Activated CD4-positive, alpha-beta T cell treated with anti-CD3 and anti-CD28 coated beads for 24 hours (primary cell): ENCODE measurements at regions not wholly inside any gene's neighbourhood (a gene's known extent, or its start where the extent isn't known, plus 50 kb on each side); places are given as distances from the start of the nearest gene placed in this dataset.

ENCODE experiments used
- DNase-seq, 2 donors: peaks; one replicate each; pipeline ENCODE4 v3.0.0-alpha.2; 2020; ENCODE audit warnings: low read depth in 2 of 2

GRCh38 chr12:130017591-130018449 is 114.0 kb upstream of the TMEM132D start:
- DNase-seq, result no peak

- no peak for DNase-seq
These were observed 114.8 kb upstream of the TMEM132D start for GRCh38 chr12:130018614-130019013.

DNA sequence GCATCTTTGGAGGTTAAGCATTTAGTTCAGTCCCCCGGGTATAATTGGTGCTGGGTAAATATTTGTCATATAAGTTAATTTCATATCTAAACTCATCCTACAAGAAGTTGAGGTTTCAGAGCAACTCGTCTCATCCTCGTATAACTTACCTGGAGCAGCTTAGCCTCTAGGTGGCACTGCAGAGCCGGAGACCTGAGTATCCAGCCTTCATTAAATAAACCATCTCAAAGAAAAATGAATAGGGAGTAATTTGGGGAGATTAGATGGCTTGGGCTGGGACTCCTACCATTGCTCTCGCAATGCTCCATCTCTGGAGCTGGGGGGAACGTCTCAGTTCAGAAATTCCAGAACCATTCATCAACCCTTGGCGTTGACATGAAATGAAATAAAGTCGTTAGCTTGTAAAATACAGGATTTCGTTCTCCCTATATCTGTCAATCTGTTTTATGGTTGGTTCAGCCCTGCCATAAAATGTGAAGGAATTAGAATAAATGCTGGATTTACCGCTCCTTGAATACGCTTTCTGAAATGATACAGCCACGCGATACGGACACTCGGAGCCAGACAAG is 122.9 kb upstream of the TMEM132D start:
- DNase-seq, result peak; percentile 8 to 25

DNA sequence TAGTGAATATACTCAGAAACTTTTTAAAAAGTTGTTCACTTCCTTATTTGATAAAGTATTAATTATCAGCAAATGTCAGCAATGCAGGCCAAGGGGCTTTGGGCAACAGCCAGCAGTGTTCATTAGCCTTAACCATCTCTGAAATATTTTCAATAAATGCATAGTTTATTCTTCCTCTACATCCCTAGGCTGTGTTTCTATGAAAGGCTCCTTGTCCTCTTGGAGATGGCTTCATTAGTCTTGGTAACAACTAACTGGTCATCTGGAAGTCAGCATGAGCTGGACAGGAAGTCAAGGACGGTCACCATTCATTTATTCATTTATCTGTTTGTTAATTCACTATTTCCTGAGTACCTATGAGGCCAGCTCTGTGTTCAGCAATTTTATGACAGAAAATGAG is 124.0 kb upstream of the TMEM132D start:
- no peak for DNase-seq

DNA sequence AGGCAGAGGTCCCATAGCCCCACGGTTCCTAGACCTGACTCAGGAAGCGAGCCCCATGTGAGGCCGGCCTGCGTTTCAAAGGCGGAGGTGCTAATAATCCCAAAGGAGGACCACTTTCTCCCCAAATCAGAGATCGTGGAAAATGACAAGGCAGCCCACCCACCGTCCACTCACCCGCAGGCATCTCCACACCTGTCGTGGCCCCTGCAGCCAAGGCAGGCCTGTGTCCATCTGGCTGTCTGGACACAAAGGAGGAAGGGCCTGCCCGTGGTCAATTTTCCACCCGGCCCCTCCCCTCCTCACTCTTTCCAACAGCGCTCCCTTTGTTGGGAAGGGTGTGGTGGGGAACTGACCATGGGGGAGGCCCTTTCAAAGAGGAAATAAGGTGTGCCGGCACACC is 125.3 kb upstream of the TMEM132D start:
- no peak for DNase-seq

GRCh38 chr12:130031041-130031440 is 127.2 kb upstream of the TMEM132D start:
- no peak for DNase-seq

- peak; percentile 33 to 65 for DNase-seq
These were observed 127.9 kb upstream of the TMEM132D start for GRCh38 chr12:130031571-130032189.

DNA sequence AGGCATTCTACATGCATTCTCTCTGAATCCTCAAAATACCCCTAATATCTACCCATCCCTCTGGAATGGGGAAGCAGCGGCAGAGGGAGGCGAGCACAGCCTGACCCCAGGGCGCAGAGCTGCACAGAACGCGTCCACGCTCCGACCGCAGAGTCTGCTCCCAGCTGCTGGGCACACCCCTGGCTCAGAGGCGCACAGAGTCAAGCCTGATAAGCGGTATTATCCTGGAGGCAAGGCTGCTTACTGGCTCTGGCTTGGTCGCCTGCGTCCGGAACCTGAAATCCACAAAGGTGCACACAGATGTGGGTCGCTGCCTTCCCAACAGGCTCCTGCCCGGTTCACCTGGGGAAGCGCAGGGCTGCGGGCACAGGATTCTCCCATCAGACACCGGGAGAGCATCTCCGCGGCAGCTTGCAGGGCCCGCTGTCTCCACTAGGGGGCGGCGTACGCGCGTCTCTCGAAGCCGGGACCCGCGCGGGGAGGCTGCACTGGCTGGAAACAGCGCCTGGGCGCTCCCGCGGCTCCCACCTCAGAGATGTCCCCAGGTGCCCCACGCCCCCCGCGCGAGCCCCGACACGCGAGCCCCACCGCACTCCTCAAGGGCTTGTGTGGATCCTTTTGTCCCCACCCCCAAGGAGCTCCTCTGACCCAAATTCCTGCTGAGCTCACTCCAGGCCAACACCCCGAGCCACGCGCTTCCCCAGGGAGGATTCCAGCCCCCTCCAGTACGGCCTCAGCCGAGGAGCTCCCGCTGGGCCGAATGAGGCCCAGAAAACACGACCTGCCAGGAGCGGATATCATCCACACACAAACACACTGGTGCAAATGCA is 120.1 kb upstream of the FZD10 start:
- DNase-seq, result peak; percentile 23 to 59

DNA sequence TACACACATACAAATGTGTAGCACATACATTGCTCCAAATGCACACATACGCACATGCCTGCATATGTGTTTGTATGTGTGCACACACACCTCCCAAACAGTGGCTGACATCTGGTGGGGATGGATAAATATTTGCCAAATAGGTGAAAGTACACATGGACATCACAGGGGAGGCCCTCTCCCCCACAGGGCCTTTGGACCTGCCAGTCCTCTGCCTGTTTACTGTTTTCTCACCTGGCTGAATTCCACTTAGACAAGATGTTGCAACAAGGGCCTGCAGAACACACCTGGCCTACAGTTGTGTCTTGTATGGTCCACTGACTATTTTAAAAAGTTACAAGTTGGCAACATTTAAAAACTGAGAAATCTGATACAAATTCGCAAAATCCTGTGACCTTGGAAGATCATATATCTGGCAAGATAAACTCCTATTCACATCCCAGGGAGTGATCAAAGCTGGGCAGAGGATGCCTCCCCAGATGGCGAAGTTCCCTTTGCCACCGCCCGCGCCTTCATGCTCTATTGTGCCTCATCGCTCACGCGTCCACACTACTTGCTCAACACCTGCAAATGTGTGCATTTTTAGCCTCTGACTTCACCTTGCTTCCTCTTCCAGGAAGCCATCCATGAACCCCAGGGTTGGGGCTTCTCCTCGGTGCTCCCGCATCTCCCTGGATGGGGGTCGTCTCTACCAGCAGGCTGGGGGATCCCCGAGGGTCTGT is 118.4 kb upstream of the FZD10 start:
- DNase-seq, result no peak

DNA sequence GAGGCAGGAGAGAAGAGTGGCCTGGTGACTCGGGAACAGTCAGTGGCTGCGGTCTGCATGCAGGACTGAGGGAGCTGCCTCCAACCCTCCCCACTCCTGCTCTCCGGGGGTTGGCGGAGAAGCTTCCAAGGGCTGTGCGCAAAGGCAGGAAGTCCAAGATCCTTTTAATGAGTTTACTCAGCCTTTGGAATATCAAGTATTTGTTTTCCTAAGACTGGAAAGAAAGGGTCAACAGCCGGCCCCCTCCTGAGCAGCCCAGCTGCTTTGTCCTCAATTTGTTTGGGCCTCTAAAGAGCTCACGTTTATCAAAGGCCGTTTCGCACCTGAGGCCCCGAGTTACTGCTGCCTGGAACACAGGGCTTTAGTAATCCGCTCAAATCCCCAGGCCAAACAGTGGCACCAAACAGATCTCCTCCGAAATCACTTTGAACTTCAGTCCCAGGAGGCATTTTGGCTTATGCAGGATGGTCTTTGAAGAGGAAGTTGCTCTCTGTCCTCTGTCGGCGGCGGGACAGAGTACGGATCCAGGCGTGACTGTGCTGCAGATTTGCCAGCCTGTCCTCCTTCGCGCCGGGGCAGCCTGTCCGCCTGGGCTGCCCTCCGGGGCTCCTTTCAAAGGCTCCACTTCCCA is 117.2 kb upstream of the FZD10 start:
- no peak for DNase-seq

- DNase-seq, result no peak
These were observed 112.6 kb upstream of the FZD10 start for GRCh38 chr12:130049666-130050065.

DNA sequence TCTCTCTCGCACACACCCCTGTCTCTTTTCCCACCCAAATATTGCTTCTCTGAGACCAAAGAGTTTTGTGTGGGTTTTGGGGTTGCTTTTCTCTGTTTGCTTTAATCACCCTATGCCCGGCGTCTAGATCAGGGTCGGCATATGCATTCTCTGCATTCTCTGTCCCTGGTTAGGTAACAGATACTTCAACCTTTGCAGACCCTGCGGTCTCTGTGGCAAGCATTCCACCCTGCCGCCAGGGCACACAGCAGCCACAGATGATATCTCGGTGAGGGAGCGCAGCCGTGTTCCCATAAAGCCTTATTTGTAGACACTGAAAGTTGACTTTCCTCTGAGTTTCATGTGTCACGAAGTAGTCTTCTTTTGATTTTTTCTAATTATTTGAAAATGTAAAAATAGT is 110.4 kb upstream of the FZD10 start:
- DNase-seq, result no peak

DNA sequence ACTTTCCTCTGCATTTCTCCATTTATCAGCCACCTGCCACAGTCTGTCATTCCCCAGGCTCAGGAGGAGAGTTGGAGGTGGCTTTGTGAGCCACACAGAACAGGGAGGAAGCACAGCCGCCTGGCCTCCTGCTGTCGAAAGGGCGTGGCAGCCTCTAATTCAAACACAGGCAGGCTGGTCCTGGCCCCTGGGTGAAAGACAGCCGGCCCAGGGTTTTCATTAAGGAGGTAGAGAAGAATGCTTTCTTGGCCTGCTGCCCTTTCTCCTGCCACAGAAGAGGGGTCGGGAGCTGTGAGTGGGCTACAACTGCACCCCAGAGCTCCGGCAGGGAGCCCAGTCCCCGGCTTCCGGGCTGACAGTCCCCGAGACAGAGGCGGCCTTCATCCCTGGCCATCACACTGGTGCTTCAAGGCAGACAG is 108.6 kb upstream of the FZD10 start:
- DNase-seq, result no peak

DNA sequence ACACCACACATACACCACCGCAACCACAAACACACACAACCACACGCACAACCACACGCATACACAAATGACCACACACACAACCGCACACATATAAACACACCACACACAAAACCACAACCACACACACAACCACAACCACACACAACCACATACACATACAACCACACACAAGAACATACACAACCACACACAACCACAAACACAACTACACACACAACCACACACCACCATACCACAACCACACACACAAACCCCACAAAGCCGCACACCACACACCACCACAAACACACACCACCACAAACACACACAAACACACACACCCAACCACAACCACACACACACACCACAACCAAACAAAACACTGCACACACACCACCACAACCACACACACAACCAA is 107.5 kb upstream of the FZD10 start:
- DNase-seq, result no peak

GRCh38 chr12:130058926-130059472 is 103.3 kb upstream of the FZD10 start:
- DNase-seq, result no peak

DNA sequence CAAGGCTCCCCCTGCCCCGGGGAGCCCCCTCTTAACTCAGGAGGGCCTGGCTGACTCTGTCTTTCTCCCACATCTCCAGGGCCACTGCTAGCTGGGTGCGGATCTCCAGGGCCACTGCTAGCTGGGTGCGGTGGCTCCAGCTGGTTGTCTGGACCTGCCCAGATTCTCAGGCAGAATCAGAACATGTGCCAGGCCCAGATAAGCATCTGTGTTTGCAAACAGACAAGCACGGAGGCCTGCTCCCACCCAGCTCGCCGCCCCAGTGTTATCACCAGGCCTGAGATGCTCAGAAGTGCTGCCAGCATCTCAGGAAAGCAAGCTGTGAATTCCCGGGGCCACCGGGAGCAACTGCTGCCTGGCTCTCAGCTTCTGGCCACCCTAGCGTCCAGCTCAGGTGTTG is 98.4 kb upstream of the FZD10 start:
- DNase-seq, result no peak

GRCh38 chr12:130064999-130065398 is 97.3 kb upstream of the FZD10 start:
- no peak for DNase-seq

GRCh38 chr12:130066742-130067141 is 95.5 kb upstream of the FZD10 start:
- DNase-seq, result no peak

GRCh38 chr12:130068741-130069140 is 93.5 kb upstream of the FZD10 start:
- no peak for DNase-seq

DNA sequence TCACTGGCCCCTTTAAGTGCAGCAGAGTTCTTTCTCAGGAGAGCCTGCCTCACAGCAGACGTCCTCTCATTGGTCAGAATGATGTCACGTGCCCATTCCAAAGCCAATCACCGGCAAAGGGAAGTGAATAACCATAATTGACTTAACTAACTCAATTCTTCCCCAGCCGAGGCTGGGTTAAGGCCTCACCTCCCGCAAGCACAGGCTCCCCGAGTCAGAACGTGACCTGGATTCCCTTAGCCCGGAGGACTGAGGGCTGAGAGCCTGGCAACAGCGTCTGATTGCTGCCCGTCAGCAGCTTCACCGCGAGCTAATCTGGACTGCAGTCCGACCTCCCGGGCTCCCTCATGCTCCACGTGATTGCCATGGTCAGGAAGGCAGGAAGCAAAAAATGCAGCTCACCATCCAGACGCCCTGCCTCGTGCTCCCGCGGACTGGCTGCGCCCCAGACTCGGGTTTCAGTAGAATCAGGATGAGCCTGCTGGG is 92.1 kb upstream of the FZD10 start:
- DNase-seq, result no peak

GRCh38 chr12:130073721-130074120 is 88.5 kb upstream of the FZD10 start:
- no peak for DNase-seq
